Mammary epithelial cell (primary cell): ENCODE measurements at regions not wholly inside any gene's neighbourhood (a gene's known extent, or its start where the extent isn't known, plus 50 kb on each side); places are given as distances from the start of the nearest gene placed in this dataset.

Experiments
- CTCF ChIP-seq, 2 donors: IDR thresholded peaks in 1 of 2; conservative IDR thresholded peaks in 1 of 2; 2 replicates each; pipeline ENCODE4 v1.5.1; 2011 to 2012; ENCODE audit warnings: inconsistent platforms in 2 of 2, low read length in 2 of 2, mild to moderate bottlenecking in 2 of 2, control low read depth in 1 of 2, low read depth in 1 of 2; ENCODE audit not compliant: insufficient read depth in 1 of 2; ENCODE audit errors: extremely low read depth in 1 of 2
- EZH2 ChIP-seq: IDR thresholded peaks from 2 replicates; pipeline ENCODE4 v1.6.1; 2012; ENCODE audit warnings: low read length, inconsistent platforms, borderline replicate concordance

- TF ChIP-seq CTCF (conservative IDR thresholded peaks at IDR 0.05 in 1 of 2, IDR thresholded peaks at IDR 0.05 in 1 of 2; ENCODE audit: extremely low read depth in 1 of 2, insufficient read depth in 1 of 2, low read depth in 1 of 2, low read length in 2 of 2), result no peak
- no peak for TF ChIP-seq EZH2
Measured at GRCh38 chr10:29846881-29847280, 212.1 kb upstream of the SVIL start.
